Effector memory CD8-positive, alpha-beta T cell (primary cell): ENCODE measurements at regions not wholly inside any gene's neighbourhood (a gene's known extent, or its start where the extent isn't known, plus 50 kb on each side); places are given as distances from the start of the nearest gene placed in this dataset.

Experiments
- ATAC-seq: fragments of 150-1000 bp; cut with Tn5 transposase; replicated peaks from 2 replicates; pipeline ENCODE4 v1.10.0; 2021; ENCODE audit warnings: mild to moderate bottlenecking, moderate library complexity
- DNase-seq, 3 experiments: peaks; one replicate each; pipeline ENCODE4 v3.0.0; 2021
- H3K27ac Mint-ChIP-seq, 2 donors: one replicate each; pipeline ENCODE4 v1.8.0; 2022; ENCODE audit warnings: mild to moderate bottlenecking in 2 of 2, mixed read lengths in 2 of 2, moderate library complexity in 2 of 2
- H3K27me3 Mint-ChIP-seq, 2 donors: one replicate each; pipeline ENCODE4 v1.8.0; 2022; ENCODE audit warnings: mixed read lengths in 2 of 2
- H3K36me3 Mint-ChIP-seq: one replicate; pipeline ENCODE4 v1.8.0; 2022; ENCODE audit warnings: mild to moderate bottlenecking, moderate library complexity, mixed read lengths; ENCODE audit not compliant: insufficient read depth
- H3K4me1 Mint-ChIP-seq, 2 donors: one replicate each; pipeline ENCODE4 v1.8.0; 2022; ENCODE audit warnings: low read depth in 2 of 2, mixed read lengths in 2 of 2
- H3K4me3 Mint-ChIP-seq, 2 donors: one replicate each; pipeline ENCODE4 v1.8.0; 2022; ENCODE audit warnings: mild to moderate bottlenecking in 2 of 2, mixed read lengths in 2 of 2, moderate library complexity in 2 of 2
- H3K9me3 Mint-ChIP-seq, 2 donors: one replicate each; pipeline ENCODE4 v1.8.0; 2022; ENCODE audit warnings: mixed read lengths in 2 of 2

DNA sequence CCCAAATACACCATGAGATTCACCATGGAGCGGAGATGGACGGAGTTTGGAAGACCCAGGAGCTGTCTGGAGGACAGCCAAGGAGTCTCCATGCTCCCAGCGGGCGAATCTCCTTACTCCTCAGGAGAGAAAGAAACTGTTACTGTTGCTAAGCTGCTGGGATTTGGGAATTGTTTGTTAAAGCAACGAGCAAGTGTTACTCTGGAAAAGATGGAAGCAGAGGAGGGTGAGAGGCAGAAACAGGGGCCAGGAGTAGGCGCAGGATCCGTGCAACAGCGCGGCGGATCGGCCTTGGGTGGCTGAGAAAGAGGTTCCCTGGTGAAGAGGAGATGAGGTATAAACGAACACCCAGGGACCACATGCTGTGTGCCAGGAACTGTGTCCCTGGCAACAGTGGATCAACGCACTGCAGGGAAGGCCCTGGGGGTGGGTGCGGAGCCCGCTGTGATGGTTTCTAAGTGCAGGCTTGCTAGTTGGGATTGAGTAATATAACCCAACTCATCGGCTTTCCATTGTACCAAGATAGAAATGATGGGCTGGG, 1436.4 kb downstream of the BRD1 start:
- Mint-ChIP-seq H3K27ac (no peak overlapping the region), H3K27me3 (peaks cover 5 to 52% of the 10 kb centered on the region in 2 donors), H3K4me3 (no peak overlapping the region), H3K4me1 (no peaks in the 10 kb centered on the region), H3K9me3 (no peaks in the 10 kb centered on the region), H3K36me3 (peaks cover 2% of the 10 kb centered on the region)
- ATAC-seq (no peak), DNase-seq (no peak)

DNA sequence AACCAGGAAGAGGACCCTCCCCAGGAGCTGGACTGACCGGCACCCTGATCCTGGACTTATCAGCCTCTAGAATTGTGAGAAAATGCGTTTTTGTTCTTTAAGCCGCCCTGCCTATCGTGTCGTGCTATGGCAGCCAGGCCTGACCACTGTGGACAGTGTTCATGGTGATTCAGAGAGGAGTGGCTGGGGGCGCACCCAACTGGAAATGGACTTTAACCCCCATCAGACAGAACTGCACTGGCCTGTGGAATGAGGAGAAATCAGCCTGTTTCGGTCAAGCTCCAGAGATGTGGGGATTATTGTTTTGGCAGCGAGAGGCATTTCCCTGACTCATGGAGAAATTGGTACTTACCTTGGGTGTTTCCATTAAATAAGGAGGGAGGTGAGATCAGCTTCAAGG, 1437.8 kb downstream of the BRD1 start:
- ATAC-seq, result no peak
- no peak for DNase-seq
- H3K36me3 Mint-ChIP-seq, result peaks cover 2% of the 10 kb centered on the region
- no peaks in the 10 kb centered on the region for H3K4me1 Mint-ChIP-seq
- H3K27ac Mint-ChIP-seq, result no peak overlapping the region
- H3K27me3 Mint-ChIP-seq, result peaks cover 14 to 41% of the 10 kb centered on the region in 2 donors
- no peak overlapping the region for H3K4me3 Mint-ChIP-seq
- H3K9me3 Mint-ChIP-seq, result peaks cover 6 to 13% of the 10 kb centered on the region in 2 donors

DNA sequence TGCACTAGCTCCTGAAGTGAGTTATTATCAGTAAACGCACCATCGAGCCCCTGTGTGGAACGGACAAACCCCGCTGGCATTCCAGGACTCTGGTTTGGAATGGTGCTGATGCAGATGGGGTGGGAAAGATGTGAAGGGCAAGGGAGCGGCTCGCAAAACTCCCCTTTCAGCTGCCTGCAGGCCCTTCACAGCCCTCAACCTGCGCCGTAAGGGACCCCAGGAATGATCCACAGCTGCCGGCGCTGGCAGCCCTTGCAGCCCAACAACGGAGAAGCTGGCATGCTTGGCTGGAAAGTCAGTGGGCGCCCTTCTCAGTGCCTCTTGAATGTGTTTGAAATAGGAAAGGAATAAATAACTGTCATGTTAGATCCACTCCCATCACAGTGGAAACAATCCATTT, 1445.5 kb downstream of the BRD1 start:
- Mint-ChIP-seq H3K4me1 (no peaks in the 10 kb centered on the region), H3K27ac (no peak overlapping the region), H3K4me3 (no peak overlapping the region), H3K36me3 (no peaks in the 10 kb centered on the region), H3K27me3 (peaks cover 26 to 36% of the 10 kb centered on the region in 2 donors), H3K9me3 (peaks cover 6 to 21% of the 10 kb centered on the region in 2 donors)
- no peak for DNase-seq
- ATAC-seq, result no peak

DNA sequence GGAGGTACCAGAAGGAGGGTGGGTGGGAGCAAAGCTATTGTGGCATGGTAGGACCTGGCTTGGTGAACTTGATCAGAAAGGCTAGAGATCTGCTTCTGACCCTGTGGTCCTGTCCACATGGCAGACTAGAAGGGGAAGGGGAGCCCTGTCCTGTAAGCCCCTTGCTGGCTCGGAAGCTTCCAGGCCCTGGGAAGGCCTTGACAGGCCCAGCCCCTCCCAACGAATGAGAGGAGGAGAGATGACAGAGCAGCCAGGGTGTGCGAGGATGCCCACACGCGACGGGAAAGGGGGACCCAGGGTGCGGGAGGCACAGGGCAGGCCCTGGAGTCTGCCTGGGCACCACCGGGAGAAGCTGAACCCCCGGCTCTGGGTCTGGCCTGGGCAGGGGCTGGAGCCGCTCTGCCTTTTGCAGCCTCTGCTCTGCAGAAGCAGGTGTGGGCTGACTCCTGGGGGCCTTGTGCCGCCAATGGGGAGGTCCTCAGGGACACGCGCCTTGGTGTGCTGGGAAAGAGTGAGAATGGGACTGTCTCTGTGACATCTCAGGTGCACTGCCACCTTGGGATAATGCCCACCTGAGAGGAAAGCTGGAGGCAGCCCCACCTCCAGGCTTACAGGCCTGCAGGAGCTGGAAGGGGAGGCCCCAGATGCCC, 1447.5 kb downstream of the BRD1 start:
- no peak overlapping the region for H3K27ac Mint-ChIP-seq
- no peaks in the 10 kb centered on the region for H3K36me3 Mint-ChIP-seq
- H3K4me1 Mint-ChIP-seq, result no peaks in the 10 kb centered on the region
- ATAC-seq, result no peak
- peaks cover 0 to 10% of the 10 kb centered on the region in 2 donors for H3K9me3 Mint-ChIP-seq
- peaks cover 35 to 47% of the 10 kb centered on the region in 2 donors for H3K27me3 Mint-ChIP-seq
- no peak overlapping the region for H3K4me3 Mint-ChIP-seq
- no peak for DNase-seq

DNA sequence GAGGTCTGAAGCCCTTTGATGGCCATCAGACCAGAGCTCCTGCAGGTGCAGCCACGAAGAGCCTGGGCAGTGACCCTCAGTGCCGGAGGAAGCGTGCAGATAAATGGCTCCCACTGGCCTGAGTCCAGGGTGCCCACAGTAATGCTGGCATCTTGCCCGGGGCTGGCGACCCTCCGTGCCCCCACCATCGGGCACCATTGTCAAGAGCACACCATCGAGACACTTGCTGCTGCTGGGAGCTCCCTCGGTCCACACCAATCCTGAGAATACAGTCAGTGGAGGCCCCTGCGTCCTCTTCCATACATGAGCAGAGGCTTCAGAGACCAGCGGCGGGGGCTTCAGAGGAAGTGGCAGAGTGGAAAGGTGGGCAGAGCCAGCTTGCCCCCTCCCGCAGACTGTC, 1448.3 kb downstream of the BRD1 start:
- H3K4me3 Mint-ChIP-seq, result no peak overlapping the region
- no peaks in the 10 kb centered on the region for H3K4me1 Mint-ChIP-seq
- H3K27me3 Mint-ChIP-seq, result peaks cover 35 to 51% of the 10 kb centered on the region in 2 donors
- no peaks in the 10 kb centered on the region for H3K36me3 Mint-ChIP-seq
- DNase-seq (no peak), ATAC-seq (no peak)
- peaks cover 0 to 6% of the 10 kb centered on the region in 2 donors for H3K9me3 Mint-ChIP-seq
- no peak overlapping the region for H3K27ac Mint-ChIP-seq

DNA sequence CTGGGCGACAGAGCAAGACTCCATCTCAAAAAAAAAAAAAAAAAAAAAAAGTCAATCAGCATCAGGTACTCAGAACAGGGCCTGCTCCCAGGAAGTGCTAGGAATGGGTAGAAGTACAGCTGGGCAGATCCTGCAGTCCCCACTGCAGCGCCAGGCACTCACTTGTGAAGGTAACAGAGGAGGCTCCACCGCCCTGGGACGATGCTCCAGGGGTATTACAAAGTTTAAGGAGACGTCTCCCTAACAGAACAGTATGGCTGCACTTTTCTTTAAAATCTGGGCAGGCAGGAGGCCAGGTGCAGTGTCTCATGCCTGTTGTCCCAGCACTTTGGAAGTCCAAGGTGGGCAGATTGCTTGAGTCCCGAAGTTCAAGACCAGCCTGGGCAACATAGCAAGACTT, 1449.0 kb downstream of the BRD1 start:
- H3K27me3 Mint-ChIP-seq, result peaks cover 35 to 58% of the 10 kb centered on the region in 2 donors
- H3K4me3 Mint-ChIP-seq, result no peak overlapping the region
- DNase-seq (no peak), ATAC-seq (no peak)
- H3K9me3 Mint-ChIP-seq, result no peaks in the 10 kb centered on the region
- H3K27ac Mint-ChIP-seq, result no peak overlapping the region
- no peaks in the 10 kb centered on the region for H3K4me1 Mint-ChIP-seq
- no peaks in the 10 kb centered on the region for H3K36me3 Mint-ChIP-seq

DNA sequence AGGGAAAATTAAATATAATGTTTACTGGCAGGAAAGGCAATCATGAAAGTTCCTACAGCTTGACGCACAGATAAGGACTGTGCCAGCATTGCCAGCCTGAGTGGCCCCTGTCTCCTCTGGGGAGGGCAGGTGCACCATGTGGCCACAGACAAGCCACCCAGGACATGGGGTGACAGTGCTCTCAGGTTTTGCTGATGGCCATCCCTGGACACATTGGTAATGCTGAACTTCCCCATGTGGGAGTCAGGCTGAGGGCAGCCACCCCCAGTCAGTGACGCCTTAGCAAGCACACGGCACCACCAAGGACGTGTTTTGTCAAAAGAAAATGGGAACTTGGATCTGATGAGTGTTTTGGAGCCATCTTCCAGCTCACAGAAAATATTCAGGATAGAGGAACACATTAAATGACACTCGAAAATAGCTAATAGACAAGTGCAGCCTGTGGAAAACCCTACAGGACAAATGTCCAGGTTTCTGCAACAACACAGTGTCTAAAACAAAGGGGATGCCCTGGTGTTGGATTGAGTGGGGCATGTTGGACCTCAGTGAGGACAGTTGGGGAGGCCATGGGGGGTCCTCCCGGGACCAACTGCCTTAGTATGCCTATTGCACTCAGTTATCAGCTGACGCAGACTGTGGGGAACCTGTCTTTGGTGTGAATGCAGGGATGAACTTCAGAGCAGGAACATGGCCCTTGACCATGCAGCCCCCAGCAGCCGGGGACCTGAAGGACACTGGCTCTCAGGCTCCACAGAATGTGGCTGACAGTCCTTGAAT, 1450.5 kb downstream of the BRD1 start:
- Mint-ChIP-seq H3K4me1 (no peaks in the 10 kb centered on the region), H3K9me3 (no peaks in the 10 kb centered on the region), H3K27ac (no peak overlapping the region), H3K4me3 (no peak overlapping the region), H3K36me3 (no peaks in the 10 kb centered on the region), H3K27me3 (peaks cover 35 to 70% of the 10 kb centered on the region in 2 donors)
- DNase-seq (no peak), ATAC-seq (no peak)

DNA sequence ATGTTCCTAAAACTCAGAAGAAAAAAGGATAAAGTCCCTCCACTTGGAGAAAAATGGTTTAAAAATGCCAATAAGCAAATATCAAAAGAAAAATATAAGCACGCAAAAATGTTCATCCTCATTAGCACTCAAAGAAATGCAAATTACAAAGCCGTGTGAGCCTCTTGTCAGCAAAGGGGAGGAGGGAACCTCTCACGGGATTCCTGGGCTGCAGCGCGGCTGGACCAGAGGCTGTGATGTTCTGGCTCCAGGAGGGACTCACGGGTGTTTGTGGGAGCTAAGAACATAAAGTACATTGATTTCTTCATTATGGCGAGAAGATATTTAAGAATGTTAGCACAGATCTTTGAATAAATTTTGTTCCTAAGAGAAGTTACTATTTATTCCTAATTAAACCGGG, 1451.2 kb downstream of the BRD1 start:
- Mint-ChIP-seq H3K27ac (no peak overlapping the region), H3K9me3 (no peaks in the 10 kb centered on the region)

DNA sequence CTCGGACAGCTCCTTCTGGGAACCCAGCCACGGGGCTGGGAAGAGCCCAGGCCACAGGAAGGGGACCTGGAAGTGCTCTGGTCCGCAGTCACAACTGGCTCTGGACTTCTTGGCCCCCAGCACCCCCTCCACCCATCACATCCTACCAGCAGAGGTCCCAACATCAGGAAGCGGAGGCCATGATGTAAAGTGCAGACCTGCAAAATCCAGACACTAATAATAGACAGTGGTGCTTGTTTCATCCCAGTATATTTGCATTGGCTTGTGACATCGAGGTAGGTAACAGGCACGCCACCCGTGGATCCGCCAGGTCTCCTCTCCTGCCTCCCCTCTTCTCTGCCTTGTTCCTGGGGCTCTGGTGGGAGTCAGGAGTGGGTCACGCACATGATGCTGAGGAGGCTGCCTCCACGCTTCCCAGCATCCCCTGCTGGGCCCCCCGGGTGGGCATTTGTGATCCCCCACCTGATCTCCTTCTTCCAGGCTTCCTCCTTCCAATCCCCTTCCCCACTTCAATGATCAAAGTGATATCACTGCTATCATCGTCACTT, 1454.0 kb downstream of the BRD1 start:
- H3K4me3 Mint-ChIP-seq, result no peak overlapping the region
- H3K27me3 Mint-ChIP-seq, result peaks cover 23 to 52% of the 10 kb centered on the region in 2 donors
- ATAC-seq, result no peak
- H3K4me1 Mint-ChIP-seq, result no peaks in the 10 kb centered on the region
- H3K36me3 Mint-ChIP-seq, result no peaks in the 10 kb centered on the region
- no peak for DNase-seq
- H3K9me3 Mint-ChIP-seq, result no peaks in the 10 kb centered on the region
- no peak overlapping the region for H3K27ac Mint-ChIP-seq

More for the DNA sequence above, 1451.2 kb downstream of the BRD1 start:
- Mint-ChIP-seq H3K27me3 (peaks cover 35 to 76% of the 10 kb centered on the region in 2 donors), H3K36me3 (no peaks in the 10 kb centered on the region), H3K4me3 (no peak overlapping the region), H3K4me1 (no peaks in the 10 kb centered on the region)
- DNase-seq, result no peak
- ATAC-seq, result no peak

DNA sequence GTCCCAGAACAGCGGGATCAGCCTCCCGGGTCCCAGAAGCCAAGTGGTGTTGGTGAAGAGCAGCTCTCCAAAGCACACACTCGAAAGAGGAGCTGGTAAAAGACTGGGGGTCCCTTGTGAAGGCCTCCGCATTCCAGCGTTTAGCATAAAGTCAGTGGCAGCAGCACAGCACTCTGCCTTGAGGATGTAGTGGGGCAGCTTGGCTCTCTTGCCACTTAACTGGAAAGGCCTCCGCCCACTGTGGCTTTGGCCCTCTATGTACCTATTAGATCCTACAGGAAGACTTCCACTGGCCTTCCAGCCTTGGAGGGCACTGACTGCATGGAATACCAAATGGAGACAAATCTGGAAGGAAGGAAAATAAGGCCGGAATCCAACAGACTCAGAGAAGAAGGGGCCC, 1455.3 kb downstream of the BRD1 start:
- ATAC-seq (no peak), DNase-seq (no peak)
- no peaks in the 10 kb centered on the region for H3K36me3 Mint-ChIP-seq
- no peak overlapping the region for H3K27ac Mint-ChIP-seq
- peaks cover 20 to 52% of the 10 kb centered on the region in 2 donors for H3K27me3 Mint-ChIP-seq
- H3K9me3 Mint-ChIP-seq, result no peaks in the 10 kb centered on the region
- H3K4me1 Mint-ChIP-seq, result no peaks in the 10 kb centered on the region
- no peak overlapping the region for H3K4me3 Mint-ChIP-seq

DNA sequence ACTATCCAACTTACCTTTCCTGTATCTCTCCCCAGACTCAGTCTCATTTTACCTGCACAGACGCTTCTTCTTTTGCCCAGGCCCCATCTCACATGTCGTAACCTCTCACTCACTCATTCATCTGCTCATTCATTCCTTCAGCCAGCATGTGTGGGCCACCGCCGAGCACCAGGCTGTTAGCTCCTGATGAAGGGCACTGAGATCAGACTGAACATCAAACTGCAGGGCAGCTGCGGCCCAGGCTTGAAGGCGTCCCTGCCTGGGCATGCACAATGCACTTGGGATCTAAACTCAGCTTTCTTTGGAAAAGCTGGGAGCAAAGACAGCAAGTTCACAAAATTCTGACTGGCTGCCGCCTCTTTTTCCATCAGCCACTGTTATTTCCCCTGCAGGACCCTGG, 1456.3 kb downstream of the BRD1 start:
- H3K4me1 Mint-ChIP-seq, result no peaks in the 10 kb centered on the region
- no peak overlapping the region for H3K27ac Mint-ChIP-seq
- H3K4me3 Mint-ChIP-seq, result no peak overlapping the region
- no peaks in the 10 kb centered on the region for H3K9me3 Mint-ChIP-seq
- peaks cover 12 to 44% of the 10 kb centered on the region in 2 donors for H3K27me3 Mint-ChIP-seq
- DNase-seq, result no peak
- ATAC-seq, result no peak
- H3K36me3 Mint-ChIP-seq, result no peaks in the 10 kb centered on the region

DNA sequence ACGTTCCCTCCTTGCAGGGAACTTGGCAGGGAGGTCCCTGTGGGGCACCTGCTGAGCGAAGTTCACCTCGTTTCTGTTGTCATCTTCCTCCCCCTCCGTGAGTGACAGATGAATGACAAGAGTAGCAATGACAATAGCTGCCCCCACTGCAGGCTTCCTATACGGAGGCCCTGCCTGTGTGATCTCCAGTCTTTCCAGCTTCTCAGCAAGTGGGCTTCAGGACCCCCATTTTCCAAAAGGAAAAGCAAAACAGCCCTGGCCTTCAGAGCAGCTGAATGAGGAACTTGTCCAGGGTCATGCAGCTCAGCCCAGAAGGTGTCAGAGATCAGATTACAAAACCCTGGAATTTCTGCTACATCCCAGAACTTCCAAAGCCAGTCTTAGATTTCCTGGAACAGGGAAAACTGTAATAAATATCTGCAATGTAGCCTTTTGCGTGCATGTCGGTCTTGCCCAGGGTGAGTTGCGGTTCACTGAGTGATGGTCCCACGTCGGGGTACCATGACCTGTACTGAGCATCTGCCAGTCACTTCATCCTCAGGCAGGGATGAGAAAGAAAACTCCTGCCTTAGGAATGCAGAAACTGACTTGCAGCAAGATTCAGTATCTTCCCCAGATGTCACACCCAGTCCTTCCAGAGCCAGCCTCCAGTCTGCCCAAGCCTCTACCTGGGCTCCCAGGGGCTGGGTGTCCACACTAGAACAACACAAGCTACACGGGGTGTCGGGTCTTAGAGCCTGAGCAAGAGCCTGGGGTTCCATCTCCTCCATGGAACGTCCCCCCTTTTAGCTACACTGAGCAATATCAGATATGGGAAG, 1457.0 kb downstream of the BRD1 start:
- DNase-seq (no peak), ATAC-seq (no peak)
- Mint-ChIP-seq H3K27me3 (peaks cover 5 to 40% of the 10 kb centered on the region in 2 donors), H3K27ac (no peak overlapping the region), H3K9me3 (no peaks in the 10 kb centered on the region), H3K4me3 (no peak overlapping the region), H3K4me1 (no peaks in the 10 kb centered on the region), H3K36me3 (no peaks in the 10 kb centered on the region)

DNA sequence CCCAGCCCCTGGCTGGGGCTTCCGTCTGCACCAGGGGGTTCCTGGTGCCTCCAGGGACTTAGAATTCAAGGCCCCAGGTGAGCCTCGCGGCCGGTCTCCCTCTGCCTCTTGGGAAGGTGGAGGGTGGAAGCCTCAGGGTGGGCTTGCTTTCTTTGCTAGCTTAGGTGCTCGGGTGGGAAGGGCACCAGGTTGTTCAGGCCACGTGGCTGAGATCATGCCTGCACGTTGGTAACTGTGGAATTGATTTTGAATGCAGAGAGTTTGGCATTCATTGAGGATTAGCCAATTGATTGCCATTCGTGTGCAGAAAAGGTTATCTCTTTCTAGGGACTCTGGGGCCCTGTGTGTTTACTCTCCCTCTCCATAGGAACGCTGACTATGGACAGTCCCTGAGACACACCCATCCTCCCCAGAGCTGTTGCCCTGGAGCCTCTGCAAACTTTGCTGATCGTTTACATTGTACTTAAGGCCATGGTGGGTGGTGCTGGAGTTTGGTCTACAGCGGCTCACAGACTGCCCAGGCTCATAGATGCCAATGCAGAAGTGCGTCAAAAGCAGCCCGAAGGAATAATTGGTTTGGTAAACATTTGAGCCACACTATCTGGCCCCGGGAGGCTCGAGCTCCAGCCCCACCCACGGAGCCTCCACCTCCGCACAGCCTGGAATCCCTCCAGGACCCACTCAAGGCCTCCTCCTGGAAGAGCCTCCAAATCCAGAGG, 1457.7 kb downstream of the BRD1 start:
- H3K9me3 Mint-ChIP-seq, result no peaks in the 10 kb centered on the region
- no peaks in the 10 kb centered on the region for H3K4me1 Mint-ChIP-seq
- H3K4me3 Mint-ChIP-seq, result no peak overlapping the region
- ATAC-seq (no peak), DNase-seq (no peak)
- H3K27me3 Mint-ChIP-seq, result peaks cover 0 to 40% of the 10 kb centered on the region in 2 donors
- H3K36me3 Mint-ChIP-seq, result no peaks in the 10 kb centered on the region
- no peak overlapping the region for H3K27ac Mint-ChIP-seq
